C4-2B (cell line): ENCODE measurements at regions not wholly inside any gene's neighbourhood (a gene's known extent, or its start where the extent isn't known, plus 50 kb on each side); places are given as distances from the start of the nearest gene placed in this dataset.
"Not testable (repeated sequence)": the region's sequence is repeated elsewhere in the genome, so short reads cannot be mapped to it uniquely, and the experiment has no call there.

Source experiments
- ZFX ChIP-seq: fragments of 450-650 bp; IDR thresholded peaks from 2 replicates; pipeline ENCODE4 v1.6.1; 2017
- TF ChIP-seq, protein P1 (sequence below): fragments of 450-650 bp; conservative IDR thresholded peaks from 2 replicates; pipeline ENCODE4 v1.5.1; 2017; ENCODE audit warnings: mild to moderate bottlenecking

DNA sequence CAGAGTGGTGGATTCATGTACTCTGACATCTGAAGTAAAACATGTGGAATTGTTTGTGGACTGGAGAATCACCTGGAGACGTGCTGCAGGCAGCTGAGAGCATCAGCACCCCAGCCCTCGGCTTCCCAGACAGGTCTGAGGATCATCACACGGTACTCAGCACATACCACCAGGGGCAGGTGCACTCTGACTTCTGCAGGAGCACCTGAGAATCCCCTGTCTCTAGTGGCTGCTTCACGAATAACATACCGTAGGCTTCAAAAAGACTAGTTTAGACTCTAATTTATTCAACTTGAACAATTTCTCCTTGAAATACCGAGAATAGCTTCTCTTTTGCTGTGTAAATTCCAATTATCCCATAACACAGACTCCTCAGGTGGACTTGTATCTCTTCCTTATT, 627.5 kb downstream of the RPIA start:
- TF ChIP-seq, protein P1, sequence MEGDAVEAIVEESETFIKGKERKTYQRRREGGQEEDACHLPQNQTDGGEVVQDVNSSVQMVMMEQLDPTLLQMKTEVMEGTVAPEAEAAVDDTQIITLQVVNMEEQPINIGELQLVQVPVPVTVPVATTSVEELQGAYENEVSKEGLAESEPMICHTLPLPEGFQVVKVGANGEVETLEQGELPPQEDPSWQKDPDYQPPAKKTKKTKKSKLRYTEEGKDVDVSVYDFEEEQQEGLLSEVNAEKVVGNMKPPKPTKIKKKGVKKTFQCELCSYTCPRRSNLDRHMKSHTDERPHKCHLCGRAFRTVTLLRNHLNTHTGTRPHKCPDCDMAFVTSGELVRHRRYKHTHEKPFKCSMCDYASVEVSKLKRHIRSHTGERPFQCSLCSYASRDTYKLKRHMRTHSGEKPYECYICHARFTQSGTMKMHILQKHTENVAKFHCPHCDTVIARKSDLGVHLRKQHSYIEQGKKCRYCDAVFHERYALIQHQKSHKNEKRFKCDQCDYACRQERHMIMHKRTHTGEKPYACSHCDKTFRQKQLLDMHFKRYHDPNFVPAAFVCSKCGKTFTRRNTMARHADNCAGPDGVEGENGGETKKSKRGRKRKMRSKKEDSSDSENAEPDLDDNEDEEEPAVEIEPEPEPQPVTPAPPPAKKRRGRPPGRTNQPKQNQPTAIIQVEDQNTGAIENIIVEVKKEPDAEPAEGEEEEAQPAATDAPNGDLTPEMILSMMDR = not testable (repeated sequence)
- not testable (repeated sequence) for TF ChIP-seq ZFX
